ENCODE measurements at regions not wholly inside any gene's neighbourhood (a gene's known extent, or its start where the extent isn't known, plus 50 kb on each side); places are given as distances from the start of the nearest gene placed in this dataset.

DNA sequence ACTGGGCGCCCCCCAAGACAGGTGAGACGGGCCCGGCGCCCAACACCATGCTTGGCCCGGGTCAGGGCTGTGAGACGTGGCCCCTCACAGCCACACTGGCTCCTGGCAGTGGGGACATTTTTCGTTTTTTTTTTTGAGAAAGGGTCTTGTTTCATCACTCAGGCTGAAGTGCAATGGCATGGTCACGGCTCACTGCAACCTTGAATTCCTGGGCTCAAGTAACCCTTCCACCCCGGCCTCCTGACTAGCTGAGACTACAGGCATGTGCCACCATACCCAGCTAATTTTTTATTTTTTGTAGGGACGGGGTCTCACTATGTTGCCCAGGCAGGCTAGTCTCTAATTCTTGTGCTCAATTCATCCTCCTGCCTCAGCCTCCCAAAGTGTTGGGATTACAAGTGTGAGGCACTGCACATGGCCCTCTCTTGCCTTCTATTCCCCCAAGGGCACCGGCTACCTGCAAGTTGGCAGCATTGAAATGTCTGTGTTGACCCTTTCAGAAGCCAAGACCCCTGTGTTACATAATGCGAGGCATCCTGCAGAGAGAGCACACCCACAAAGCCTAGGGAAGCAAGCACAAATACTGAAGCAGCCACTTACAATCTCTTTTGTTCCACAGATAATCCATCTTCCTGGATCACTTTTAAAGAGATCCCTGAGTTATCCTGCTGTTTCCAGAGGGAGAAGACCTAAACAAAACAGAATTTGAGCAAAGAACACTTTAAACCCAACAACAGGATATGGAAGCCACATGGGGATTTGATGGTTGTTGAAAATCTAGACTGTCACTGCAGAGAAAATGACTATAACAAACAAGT is 57.5 kb upstream of the SLC4A11 start (continued):
- TF ChIP-seq, protein P1, sequence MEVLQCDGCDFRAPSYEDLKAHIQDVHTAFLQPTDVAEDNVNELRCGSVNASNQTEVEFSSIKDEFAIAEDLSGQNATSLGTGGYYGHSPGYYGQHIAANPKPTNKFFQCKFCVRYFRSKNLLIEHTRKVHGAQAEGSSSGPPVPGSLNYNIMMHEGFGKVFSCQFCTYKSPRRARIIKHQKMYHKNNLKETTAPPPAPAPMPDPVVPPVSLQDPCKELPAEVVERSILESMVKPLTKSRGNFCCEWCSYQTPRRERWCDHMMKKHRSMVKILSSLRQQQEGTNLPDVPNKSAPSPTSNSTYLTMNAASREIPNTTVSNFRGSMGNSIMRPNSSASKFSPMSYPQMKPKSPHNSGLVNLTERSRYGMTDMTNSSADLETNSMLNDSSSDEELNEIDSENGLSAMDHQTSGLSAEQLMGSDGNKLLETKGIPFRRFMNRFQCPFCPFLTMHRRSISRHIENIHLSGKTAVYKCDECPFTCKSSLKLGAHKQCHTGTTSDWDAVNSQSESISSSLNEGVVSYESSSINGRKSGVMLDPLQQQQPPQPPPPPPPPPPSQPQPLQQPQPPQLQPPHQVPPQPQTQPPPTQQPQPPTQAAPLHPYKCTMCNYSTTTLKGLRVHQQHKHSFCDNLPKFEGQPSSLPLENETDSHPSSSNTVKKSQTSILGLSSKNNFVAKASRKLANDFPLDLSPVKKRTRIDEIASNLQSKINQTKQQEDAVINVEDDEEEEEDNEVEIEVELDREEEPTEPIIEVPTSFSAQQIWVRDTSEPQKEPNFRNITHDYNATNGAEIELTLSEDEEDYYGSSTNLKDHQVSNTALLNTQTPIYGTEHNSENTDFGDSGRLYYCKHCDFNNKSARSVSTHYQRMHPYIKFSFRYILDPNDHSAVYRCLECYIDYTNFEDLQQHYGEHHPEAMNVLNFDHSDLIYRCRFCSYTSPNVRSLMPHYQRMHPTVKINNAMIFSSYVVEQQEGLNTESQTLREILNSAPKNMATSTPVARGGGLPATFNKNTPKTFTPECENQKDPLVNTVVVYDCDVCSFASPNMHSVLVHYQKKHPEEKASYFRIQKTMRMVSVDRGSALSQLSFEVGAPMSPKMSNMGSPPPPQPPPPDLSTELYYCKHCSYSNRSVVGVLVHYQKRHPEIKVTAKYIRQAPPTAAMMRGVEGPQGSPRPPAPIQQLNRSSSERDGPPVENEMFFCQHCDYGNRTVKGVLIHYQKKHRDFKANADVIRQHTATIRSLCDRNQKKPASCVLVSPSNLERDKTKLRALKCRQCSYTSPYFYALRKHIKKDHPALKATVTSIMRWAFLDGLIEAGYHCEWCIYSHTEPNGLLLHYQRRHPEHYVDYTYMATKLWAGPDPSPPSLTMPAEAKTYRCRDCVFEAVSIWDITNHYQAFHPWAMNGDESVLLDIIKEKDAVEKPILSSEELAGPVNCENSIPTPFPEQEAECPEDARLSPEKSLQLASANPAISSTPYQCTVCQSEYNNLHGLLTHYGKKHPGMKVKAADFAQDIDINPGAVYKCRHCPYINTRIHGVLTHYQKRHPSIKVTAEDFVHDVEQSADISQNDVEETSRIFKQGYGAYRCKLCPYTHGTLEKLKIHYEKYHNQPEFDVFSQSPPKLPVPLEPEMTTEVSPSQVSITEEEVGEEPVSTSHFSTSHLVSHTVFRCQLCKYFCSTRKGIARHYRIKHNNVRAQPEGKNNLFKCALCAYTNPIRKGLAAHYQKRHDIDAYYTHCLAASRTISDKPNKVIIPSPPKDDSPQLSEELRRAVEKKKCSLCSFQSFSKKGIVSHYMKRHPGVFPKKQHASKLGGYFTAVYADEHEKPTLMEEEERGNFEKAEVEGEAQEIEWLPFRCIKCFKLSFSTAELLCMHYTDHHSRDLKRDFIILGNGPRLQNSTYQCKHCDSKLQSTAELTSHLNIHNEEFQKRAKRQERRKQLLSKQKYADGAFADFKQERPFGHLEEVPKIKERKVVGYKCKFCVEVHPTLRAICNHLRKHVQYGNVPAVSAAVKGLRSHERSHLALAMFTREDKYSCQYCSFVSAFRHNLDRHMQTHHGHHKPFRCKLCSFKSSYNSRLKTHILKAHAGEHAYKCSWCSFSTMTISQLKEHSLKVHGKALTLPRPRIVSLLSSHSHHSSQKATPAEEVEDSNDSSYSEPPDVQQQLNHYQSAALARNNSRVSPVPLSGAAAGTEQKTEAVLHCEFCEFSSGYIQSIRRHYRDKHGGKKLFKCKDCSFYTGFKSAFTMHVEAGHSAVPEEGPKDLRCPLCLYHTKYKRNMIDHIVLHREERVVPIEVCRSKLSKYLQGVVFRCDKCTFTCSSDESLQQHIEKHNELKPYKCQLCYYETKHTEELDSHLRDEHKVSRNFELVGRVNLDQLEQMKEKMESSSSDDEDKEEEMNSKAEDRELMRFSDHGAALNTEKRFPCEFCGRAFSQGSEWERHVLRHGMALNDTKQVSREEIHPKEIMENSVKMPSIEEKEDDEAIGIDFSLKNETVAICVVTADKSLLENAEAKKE (CRISPR knock-in tag; IDR thresholded peaks at IDR 0.05): no peak
- no peak for TF ChIP-seq EZH2 (IDR thresholded peaks at IDR 0.05; ENCODE audit: low read depth, unreplicated experiment)
- TF ChIP-seq ZNF331 (CRISPR knock-in tag; IDR thresholded peaks at IDR 0.05; ENCODE audit: low read depth): no peak
